ENCODE measurements at regions not wholly inside any gene's neighbourhood (a gene's known extent, or its start where the extent isn't known, plus 50 kb on each side); places are given as distances from the start of the nearest gene placed in this dataset.

GRCh38 chr11:106399076-106399511 lies 321.6 kb downstream of the AASDHPPT start:
- Histone ChIP-seq H3K4me3 (ENCODE audit: low read depth, low read length, poor library complexity, severe bottlenecking) (no peak overlapping the region), H3K4me1 (ENCODE audit: insufficient read depth, low read length, poor library complexity, severe bottlenecking) (no peaks in the 10 kb centered on the region), H3K27ac (ENCODE audit: low read depth, low read length, poor library complexity, severe bottlenecking) (no peak overlapping the region), H3K27me3 (replicated peaks; ENCODE audit: insufficient read depth, low read depth, low read length, poor library complexity) (no peaks in the 10 kb centered on the region), H3K36me3 (ENCODE audit: insufficient read depth, low read length, poor library complexity, severe bottlenecking) (no peaks in the 10 kb centered on the region), H3K9me3 (ENCODE audit: low read depth, low read length, poor library complexity, severe bottlenecking) (peaks cover 5% of the 10 kb centered on the region)
- ChIA-PET POLR2A (ENCODE audit: low non-redundant PET) (no interaction called here), CTCF (no interaction called here)
- no TSS peak for BruUV-seq (replicated peaks)
- no peak for TF ChIP-seq CTCF (conservative IDR thresholded peaks at IDR 0.05; ENCODE audit: low read depth, low read length)
- TF ChIP-seq EZH2 (IDR thresholded peaks at IDR 0.05; ENCODE audit: borderline replicate concordance, low read depth, low read length, poor library complexity, severe bottlenecking) = no peak
- intact Hi-C loops (cut with micrococcal nuclease; ENCODE audit: unreplicated experiment) = no loop called here
- peak; percentile 83 for DNase-seq (ENCODE audit: low spot score)

GRCh38 chr11:106399624-106400023 lies 322.2 kb downstream of the AASDHPPT start:
- Histone ChIP-seq H3K4me3 (ENCODE audit: low read depth, low read length, poor library complexity, severe bottlenecking) (no peak overlapping the region), H3K4me1 (ENCODE audit: insufficient read depth, low read length, poor library complexity, severe bottlenecking) (no peaks in the 10 kb centered on the region), H3K27me3 (replicated peaks; ENCODE audit: insufficient read depth, low read depth, low read length, poor library complexity) (no peaks in the 10 kb centered on the region), H3K36me3 (ENCODE audit: insufficient read depth, low read length, poor library complexity, severe bottlenecking) (no peaks in the 10 kb centered on the region), H3K9me3 (ENCODE audit: low read depth, low read length, poor library complexity, severe bottlenecking) (peaks cover 5% of the 10 kb centered on the region), H3K27ac (ENCODE audit: low read depth, low read length, poor library complexity, severe bottlenecking) (no peak overlapping the region)
- TF ChIP-seq CTCF (conservative IDR thresholded peaks at IDR 0.05; ENCODE audit: low read depth, low read length) = no peak
- TF ChIP-seq EZH2 (IDR thresholded peaks at IDR 0.05; ENCODE audit: borderline replicate concordance, low read depth, low read length, poor library complexity, severe bottlenecking) = no peak
- no TSS peak for BruUV-seq (replicated peaks)
- no peak for DNase-seq (ENCODE audit: low spot score)
- intact Hi-C loops (cut with micrococcal nuclease; ENCODE audit: unreplicated experiment) = no loop called here
- POLR2A ChIA-PET (ENCODE audit: low non-redundant PET) = no interaction called here
- CTCF ChIA-PET = no interaction called here

DNA sequence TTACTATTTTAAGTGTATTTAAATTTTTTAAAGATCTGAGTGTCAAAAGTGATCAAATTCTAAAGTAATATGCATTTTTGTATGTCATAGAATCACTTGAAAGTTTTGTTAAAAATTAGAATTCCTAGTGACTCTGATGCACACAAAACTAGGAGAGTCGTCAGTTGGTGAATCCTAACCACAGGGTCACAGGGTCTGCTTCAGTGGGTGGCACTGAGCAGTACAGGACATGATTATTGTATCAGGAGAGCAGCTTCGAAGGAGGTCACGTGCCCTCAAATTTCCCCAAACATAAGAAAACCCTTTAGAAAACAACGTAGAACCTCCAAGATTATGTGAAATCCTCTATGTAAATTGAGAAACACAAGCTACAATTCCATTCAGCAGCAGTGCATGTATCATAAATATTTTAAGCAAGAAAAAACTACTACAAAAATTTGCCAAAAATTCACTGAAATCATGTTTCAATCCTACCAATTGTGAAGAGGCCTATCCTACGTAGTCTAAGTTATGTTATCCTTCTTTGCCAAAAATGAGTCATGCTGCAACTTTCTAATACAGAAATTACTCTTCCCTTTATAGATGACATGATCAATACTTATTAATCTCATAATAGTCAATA lies 323.6 kb downstream of the AASDHPPT start:
- TF ChIP-seq EZH2 (IDR thresholded peaks at IDR 0.05; ENCODE audit: borderline replicate concordance, low read depth, low read length, poor library complexity, severe bottlenecking) (no peak), CTCF (conservative IDR thresholded peaks at IDR 0.05; ENCODE audit: low read depth, low read length) (no peak)
- Histone ChIP-seq H3K9me3 (ENCODE audit: low read depth, low read length, poor library complexity, severe bottlenecking) (peaks cover 2% of the 10 kb centered on the region), H3K4me3 (ENCODE audit: low read depth, low read length, poor library complexity, severe bottlenecking) (no peak overlapping the region), H3K36me3 (ENCODE audit: insufficient read depth, low read length, poor library complexity, severe bottlenecking) (no peaks in the 10 kb centered on the region), H3K4me1 (ENCODE audit: insufficient read depth, low read length, poor library complexity, severe bottlenecking) (no peaks in the 10 kb centered on the region), H3K27me3 (replicated peaks; ENCODE audit: insufficient read depth, low read depth, low read length, poor library complexity) (no peaks in the 10 kb centered on the region), H3K27ac (ENCODE audit: low read depth, low read length, poor library complexity, severe bottlenecking) (no peak overlapping the region)
- intact Hi-C loops (cut with micrococcal nuclease; ENCODE audit: unreplicated experiment) = no loop called here
- DNase-seq (ENCODE audit: low spot score) = no peak
- BruUV-seq (replicated peaks) = no TSS peak
- ChIA-PET CTCF (no interaction called here), POLR2A (ENCODE audit: low non-redundant PET) (interaction anchor here (0.6 kb wide), 1 partner anchor 1326 kb away, joined by 3 read pairs; no protein-coding TSS in a partner anchor)

All from A673 (cell line).